Body of pancreas (tissue), 4 donors: ENCODE measurements at regions not wholly inside any gene's neighbourhood (a gene's known extent, or its start where the extent isn't known, plus 50 kb on each side); places are given as distances from the start of the nearest gene placed in this dataset.

Experiments used
- ATAC-seq: fragments of 150-250 bp; one replicate; pipeline ENCODE4 v1.9.1; 2016
- DNase-seq, 4 donors: peaks; one replicate each; pipeline ENCODE4 v3.0.0-alpha.2; 2019
- H3K27ac ChIP-seq, 4 donors: fragments of 200-600 bp; sonication (generic); 1 replicate in 3 of 4; 2 replicates in 1 of 4; pipeline versions ENCODE4 v1.5.1 to v1.6.1; 2016 to 2019; ENCODE audit warnings: mild to moderate bottlenecking in 1 of 4, mixed read lengths in 1 of 4, moderate library complexity in 1 of 4
- H3K27me3 ChIP-seq, 2 donors: fragments of 200-600 bp; sonication (generic); one replicate each; pipeline ENCODE4 v1.6.0; 2016; ENCODE audit warnings: mild to moderate bottlenecking in 1 of 2
- H3K36me3 ChIP-seq, 2 donors: fragments of 200-600 bp; sonication (generic); replicated peaks in 1 of 2; 2 replicates each; pipeline ENCODE4 v1.5.1; 2016; ENCODE audit warnings: low read depth in 2 of 2; ENCODE audit not compliant: insufficient read depth in 1 of 2
- H3K4me1 ChIP-seq: fragments of 200-600 bp; sonication (generic); one replicate; pipeline ENCODE4 v1.6.0; 2016
- H3K4me3 ChIP-seq, 2 donors: fragments of 200-600 bp; sonication (generic); 1 replicate in 1 of 2; 2 replicates in 1 of 2; pipeline ENCODE4 v1.5.1; 2016 to 2019
- H3K9me3 ChIP-seq, 3 donors: fragments of 200-600 bp; sonication (generic); 1 replicate in 2 of 3; 2 replicates in 1 of 3; pipeline ENCODE4 v1.5.1; 2016
- CTCF ChIP-seq, 7 experiments: fragments of 450-650 bp in 4 of 7; fragments of 200-600 bp in 3 of 7; sonication (generic) in 3 of 7; IDR thresholded peaks; one replicate each; pipeline ENCODE4 v1.5.1; 2016 to 2019; ENCODE audit warnings: antibody characterized with exemption in 7 of 7
- POLR2A ChIP-seq, 3 donors: fragments of 450-650 bp; IDR thresholded peaks; one replicate each; pipeline ENCODE4 v1.6.1; 2016; ENCODE audit warnings: antibody characterized with exemption in 3 of 3, mild to moderate bottlenecking in 2 of 3
- WGBS, 2 donors: methylation state at CpG; one replicate each; pipeline ENCODE4 v1.1.5; 2017; 5-methylcytosine and 5-hydroxymethylcytosine counted together
- intact Hi-C: fragments of 100-400 bp; cut with DNase I; formaldehyde crosslinking; loops from one replicate; pipeline ENCODE4 v1.15.1; 2023

GRCh38 chr17:13365331-13365730, 236.4 kb downstream of the HS3ST3A1 start:
- no peak overlapping the region for H3K4me3 ChIP-seq
- TF ChIP-seq CTCF (IDR thresholded peaks at IDR 0.05), result no peak
- no peak for TF ChIP-seq POLR2A (IDR thresholded peaks at IDR 0.05)
- no peaks in the 10 kb centered on the region for H3K27me3 ChIP-seq
- no peak for ATAC-seq
- intact Hi-C loops, result no loop called here
- no peaks in the 10 kb centered on the region for H3K4me1 ChIP-seq
- no peaks in the 10 kb centered on the region for H3K36me3 ChIP-seq
- H3K27ac ChIP-seq, result no peak overlapping the region
- no peaks in the 10 kb centered on the region for H3K9me3 ChIP-seq
- WGBS, 2 donors, result 76 to 77% methylated on average over 4 of the region's 4 CpGs
- no peak for DNase-seq

GRCh38 chr17:13363771-13364170, 238.0 kb downstream of the HS3ST3A1 start:
- no peak for ATAC-seq
- WGBS, 2 donors, result 48 to 74% methylated on average over 1 of the region's 1 CpG
- Histone ChIP-seq H3K27ac (no peak overlapping the region), H3K9me3 (no peaks in the 10 kb centered on the region), H3K4me1 (no peaks in the 10 kb centered on the region), H3K36me3 (no peaks in the 10 kb centered on the region), H3K4me3 (no peak overlapping the region), H3K27me3 (no peaks in the 10 kb centered on the region)
- TF ChIP-seq CTCF (IDR thresholded peaks at IDR 0.05), result no peak
- no peak for TF ChIP-seq POLR2A (IDR thresholded peaks at IDR 0.05)
- intact Hi-C loops, result no loop called here
- DNase-seq, result no peak

- Histone ChIP-seq H3K4me1 (no peaks in the 10 kb centered on the region), H3K9me3 (no peaks in the 10 kb centered on the region), H3K27me3 (no peaks in the 10 kb centered on the region), H3K27ac (no peak overlapping the region), H3K36me3 (no peaks in the 10 kb centered on the region), H3K4me3 (no peak overlapping the region)
- 63 to 65% methylated on average over 9 of the region's 9 CpGs for WGBS, 2 donors
- intact Hi-C loops, result no loop called here
- no peak for DNase-seq
- TF ChIP-seq CTCF (IDR thresholded peaks at IDR 0.05) (no peak), POLR2A (IDR thresholded peaks at IDR 0.05) (no peak)
- no peak for ATAC-seq
Observed at GRCh38 chr17:13362341-13363122, 239.2 kb downstream of the HS3ST3A1 start.

- H3K4me1 ChIP-seq, result no peaks in the 10 kb centered on the region
- H3K9me3 ChIP-seq, result no peaks in the 10 kb centered on the region
- H3K4me3 ChIP-seq, result no peak overlapping the region
- H3K27ac ChIP-seq, result no peak overlapping the region
- intact Hi-C loops, result no loop called here
- WGBS, 2 donors, result 53 to 58% methylated on average over 5 of the region's 5 CpGs
- no peak for DNase-seq
- ATAC-seq, result no peak
- no peaks in the 10 kb centered on the region for H3K36me3 ChIP-seq
- H3K27me3 ChIP-seq, result no peaks in the 10 kb centered on the region
- TF ChIP-seq CTCF (IDR thresholded peaks at IDR 0.05) (no peak), POLR2A (IDR thresholded peaks at IDR 0.05) (no peak)
Observed at GRCh38 chr17:13359774-13360173, 242.0 kb downstream of the HS3ST3A1 start.

GRCh38 chr17:13355054-13355453, 246.7 kb downstream of the HS3ST3A1 start:
- no peak overlapping the region for H3K4me3 ChIP-seq
- ATAC-seq (no peak), DNase-seq (no peak)
- no peaks in the 10 kb centered on the region for H3K4me1 ChIP-seq
- WGBS, 2 donors, result 25 to 29% methylated on average over 1 of the region's 1 CpG
- no peak for TF ChIP-seq CTCF (IDR thresholded peaks at IDR 0.05)
- TF ChIP-seq POLR2A (IDR thresholded peaks at IDR 0.05), result no peak
- intact Hi-C loops, result no loop called here
- no peaks in the 10 kb centered on the region for H3K27me3 ChIP-seq
- H3K36me3 ChIP-seq, result no peaks in the 10 kb centered on the region
- H3K27ac ChIP-seq, result no peak overlapping the region
- H3K9me3 ChIP-seq, result no peaks in the 10 kb centered on the region
